IPS DF 4.7 (cell line): ENCODE measurements at regions not wholly inside any gene's neighbourhood (a gene's known extent, or its start where the extent isn't known, plus 50 kb on each side); places are given as distances from the start of the nearest gene placed in this dataset.

Source experiments
- DNase-seq: peaks from one replicate; pipeline ENCODE4 v3.0.0-alpha.2; 2013; ENCODE audit warnings: low spot score; ENCODE audit errors: extremely low read depth

DNA sequence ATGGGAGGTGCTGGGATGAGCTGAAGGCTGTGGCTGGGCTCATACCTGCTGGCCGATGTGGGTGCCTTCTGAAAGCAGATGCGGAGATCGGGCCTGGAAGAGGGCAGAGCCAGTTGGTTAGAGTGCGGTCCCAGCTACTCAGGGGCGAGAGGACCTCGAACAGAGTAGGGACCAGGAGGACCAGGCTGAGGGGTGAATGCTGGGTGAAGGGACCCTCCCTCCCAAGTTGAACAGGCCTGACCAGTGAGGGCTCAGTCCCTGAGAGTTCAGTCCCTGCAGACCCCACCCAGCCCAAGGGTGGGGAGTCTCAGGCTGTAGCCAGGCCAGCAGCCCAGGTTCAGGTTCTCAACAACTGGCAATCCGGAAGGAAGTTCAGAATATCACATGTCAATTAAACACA is 232.8 kb upstream of the HS6ST1 start:
- DNase-seq: no peak

DNA sequence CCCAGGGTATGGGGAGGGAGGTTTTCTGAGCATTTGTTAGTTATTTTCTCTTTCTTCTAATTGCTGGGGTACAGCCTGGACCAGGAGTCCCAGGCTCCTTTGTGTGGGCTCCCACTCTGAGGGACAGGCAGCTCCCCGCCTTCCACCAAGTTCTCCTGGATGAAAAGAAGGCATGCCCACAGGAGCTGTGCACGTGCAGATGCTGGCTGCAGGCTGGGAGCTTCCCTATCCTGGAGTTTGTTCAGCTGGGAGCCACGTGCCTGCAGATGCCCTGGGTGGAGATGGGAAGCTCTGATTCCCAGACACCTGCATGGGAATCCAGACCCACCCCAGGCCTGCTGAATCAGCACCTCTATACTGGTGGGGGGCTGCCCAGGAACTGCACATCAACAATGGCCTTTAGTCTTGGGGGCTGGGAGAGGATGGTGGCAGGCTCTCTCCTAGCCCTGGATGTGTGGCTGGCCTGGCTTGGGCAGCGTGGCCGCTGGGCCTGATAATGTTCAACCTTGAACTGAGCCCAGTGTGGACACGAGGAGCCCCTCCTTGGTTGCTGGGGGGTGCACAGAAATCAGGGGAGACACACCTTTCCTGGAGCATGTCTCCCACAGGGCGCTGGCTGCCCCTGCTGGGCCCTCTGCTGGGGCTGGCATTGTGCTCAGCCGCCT is 233.6 kb upstream of the HS6ST1 start:
- no peak for DNase-seq

DNA sequence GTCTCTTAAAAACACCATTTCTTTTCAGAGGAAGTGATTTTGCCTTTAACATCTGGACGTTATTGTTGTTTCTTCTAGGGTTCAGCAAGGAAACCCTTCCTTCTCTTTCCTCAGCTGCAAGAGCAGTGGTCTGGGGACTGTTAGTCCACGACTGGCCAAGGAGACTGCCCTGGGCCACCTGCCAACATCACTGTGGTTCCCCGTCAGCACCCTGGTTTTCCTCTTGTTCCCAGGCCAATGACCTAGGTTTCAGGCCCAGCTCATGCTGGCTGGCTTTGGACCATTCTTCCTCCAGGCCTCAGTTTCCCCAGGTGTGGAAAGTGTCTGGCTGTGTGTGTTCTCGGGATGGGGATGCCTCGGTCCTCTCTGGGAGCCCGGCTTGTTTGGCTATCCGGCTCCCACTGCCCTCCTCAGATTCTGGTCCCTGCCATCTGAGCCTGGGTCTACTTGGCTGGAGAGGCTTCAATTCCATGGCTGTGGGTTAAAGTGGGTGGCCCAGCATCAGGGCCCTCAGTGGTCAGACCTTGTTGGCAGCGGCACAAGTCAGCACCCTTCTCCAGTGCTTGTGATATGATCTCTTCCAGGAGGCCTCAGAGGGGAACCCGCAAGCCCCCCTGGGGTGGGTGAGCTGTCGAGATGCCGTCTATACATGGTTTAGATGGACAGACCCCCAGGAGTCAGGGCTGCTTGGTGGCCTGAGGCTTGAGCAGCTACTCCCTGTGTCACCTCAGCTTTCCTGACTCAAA is 234.3 kb upstream of the HS6ST1 start:
- no peak for DNase-seq

- DNase-seq: no peak
Observed at GRCh38 chr2:128554151-128554769, 235.6 kb upstream of the HS6ST1 start.

- DNase-seq: no peak
Observed at GRCh38 chr2:128555433-128555832, 236.8 kb upstream of the HS6ST1 start.

DNA sequence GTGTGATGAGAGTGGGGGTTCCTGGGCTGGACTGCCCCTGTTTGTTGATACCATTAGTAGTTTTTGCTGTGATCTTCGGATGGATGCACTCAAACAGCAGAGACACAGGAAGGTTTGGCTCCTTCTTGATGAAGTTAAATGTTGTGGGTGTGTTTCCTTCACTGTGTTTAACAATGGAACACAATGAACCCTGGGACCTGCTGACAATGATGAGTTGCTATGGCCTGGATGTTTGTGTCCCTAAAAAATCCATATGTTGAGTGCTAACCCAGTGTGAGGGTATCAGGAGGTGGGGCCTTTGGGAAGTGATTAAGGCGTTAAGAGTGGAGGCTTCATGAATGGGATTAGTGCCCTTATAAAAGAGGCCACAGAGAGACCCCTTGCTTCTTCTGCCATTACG is 237.4 kb upstream of the HS6ST1 start:
- no peak for DNase-seq

- no peak for DNase-seq
Observed at GRCh38 chr2:128556633-128557032, 238.0 kb upstream of the HS6ST1 start.

DNA sequence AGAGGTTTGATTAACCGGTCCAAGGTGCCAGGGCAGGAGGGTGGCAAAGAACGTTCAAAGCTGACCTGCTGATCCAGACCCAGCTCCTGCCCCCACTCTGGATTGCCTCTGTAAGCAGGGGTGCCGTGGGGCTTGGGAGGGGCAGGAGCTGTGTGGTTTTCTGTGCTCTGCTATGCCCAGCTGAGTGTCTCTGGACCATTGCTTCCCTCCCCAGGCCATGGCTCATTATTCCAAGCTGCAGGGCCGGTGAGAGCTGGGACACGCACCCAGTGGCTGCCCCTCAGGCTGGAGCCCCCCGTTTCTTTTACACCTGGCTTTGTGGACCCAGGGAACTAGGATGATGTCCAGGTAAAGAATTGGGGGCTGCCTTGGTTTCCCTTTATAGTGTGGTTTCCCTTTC is 238.4 kb upstream of the HS6ST1 start:
- DNase-seq: no peak

DNA sequence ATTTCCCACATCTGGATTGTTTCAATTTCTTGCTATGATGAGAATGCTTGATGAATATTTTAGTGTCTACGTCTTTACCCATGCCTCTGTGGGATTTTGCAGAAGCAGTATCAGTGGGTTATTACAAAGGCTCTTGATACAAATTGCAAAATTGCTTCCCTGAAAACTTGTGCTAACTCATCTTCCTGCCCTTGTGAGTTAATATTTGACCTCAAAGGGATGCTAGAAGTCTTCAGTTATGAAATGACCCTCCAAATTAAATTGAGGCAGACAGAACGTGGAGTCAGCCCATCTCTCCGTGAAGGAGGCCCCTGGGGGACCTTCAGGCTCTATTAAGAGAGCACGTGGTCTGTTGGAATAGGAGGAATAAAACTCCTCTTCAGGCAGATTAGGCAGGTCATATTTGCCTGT is 239.2 kb upstream of the HS6ST1 start:
- DNase-seq: no peak

- DNase-seq: no peak
Observed at GRCh38 chr2:128558441-128558840, 239.8 kb upstream of the HS6ST1 start.

DNA sequence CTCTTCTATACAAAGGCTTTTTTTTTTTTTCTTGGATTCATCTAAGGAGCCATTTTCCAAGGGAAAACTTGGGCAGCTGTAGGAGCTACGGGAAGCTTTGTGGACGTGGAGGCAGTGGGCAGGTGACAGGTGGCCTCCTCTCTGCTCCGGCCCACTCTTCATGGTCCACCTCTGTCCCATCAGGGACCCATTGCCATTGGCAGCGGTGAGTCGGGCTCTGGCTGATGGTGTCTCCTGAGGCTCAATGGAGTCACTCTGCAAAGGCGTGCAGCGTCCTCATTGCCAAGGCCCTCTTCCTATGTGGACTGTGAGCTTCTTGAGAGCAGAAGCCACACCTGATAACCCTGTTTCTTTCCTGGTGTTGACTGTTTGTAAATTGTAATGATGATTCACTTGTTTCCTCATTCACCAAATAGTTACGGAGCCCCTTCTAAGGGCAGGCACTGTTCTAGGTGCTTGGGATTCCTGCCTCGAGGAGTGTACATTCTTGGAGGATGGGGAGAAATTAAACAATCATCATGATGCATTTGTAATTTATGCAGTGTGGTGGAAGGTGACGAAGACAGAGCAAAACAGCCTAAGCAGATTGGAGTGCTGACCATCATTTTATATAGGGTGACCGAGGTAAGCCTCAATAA is 240.3 kb upstream of the HS6ST1 start:
- DNase-seq: no peak

DNA sequence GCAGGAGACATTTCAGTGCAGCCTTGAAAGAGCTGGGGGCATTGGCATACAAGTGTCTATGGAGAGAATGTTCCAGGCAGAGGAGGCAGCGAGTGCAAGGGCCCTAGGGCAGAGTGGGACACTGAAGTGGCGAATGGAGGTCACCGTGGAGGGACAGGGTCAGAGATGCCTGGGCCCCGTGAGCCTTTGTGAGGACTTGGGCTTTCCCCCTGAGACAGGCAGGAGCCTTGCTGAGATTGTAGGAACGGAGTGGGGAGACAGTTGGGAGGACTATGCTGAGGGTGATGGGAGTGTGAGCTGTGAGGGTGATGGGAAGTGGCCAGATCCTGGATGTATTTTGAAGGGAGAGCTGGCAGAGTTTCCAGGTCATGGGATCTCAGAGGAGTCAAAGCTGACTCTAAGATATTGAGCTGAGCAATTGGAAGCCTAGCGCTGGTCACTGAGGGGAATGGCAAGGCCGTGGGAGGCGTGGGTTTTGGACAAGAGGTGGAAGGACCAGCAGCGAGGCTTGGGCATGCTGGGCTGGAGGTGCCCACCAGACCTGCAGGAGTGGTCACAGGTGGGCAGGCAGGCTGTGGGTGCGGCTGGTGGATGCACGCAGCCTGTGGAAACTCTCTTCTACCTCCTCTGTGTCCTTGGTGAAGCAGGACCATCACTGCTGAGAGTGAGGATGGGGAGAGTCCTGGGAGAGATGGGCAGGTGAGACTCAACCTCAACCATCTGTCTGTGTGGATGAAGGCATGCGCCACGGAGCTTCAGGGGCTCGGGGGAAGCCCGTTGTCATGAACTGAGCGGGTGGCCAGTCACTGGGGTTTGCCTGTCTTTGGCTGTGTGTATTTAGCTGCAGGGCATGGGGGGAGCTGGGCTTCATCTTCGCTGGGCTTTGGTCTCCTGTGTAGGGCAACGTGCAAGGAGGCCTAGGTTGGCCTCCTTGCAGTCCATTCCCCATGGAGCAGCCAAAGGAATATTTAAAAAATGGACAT is 241.2 kb upstream of the HS6ST1 start:
- DNase-seq: no peak

GRCh38 chr2:128560718-128561117 is 242.1 kb upstream of the HS6ST1 start:
- no peak for DNase-seq

- DNase-seq: no peak
Observed at GRCh38 chr2:128562471-128563347, 244.0 kb upstream of the HS6ST1 start.

GRCh38 chr2:128563348-128563687 is 244.7 kb upstream of the HS6ST1 start:
- DNase-seq: no peak

GRCh38 chr2:128564131-128564530 is 245.5 kb upstream of the HS6ST1 start:
- no peak for DNase-seq

DNA sequence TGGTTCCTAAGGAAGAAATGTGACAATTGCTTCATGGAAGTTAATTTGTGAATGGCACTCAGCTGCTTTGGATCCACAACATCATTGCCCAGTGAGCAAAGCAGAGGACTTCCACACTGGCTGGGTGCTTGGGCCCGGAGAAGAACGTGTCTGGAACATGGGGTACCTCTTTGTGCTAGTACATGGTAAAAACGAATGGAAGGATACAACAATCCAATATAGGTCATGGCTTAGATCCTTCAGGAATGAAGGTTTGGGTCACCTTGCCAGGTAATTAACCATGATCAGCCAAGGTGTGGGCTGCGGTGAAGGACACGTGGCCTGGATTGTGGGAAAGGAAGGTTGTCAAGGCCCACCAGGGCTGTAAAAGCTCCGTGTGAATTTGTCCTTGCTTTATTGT is 245.9 kb upstream of the HS6ST1 start:
- DNase-seq: no peak

- DNase-seq: no peak
Observed at GRCh38 chr2:128565441-128565840, 246.8 kb upstream of the HS6ST1 start.

GRCh38 chr2:128566671-128567070 is 248.0 kb upstream of the HS6ST1 start:
- no peak for DNase-seq

- peak; percentile 58 for DNase-seq
Observed at GRCh38 chr2:128568106-128568505, 249.4 kb upstream of the HS6ST1 start.
